ENCODE measurements at regions not wholly inside any gene's neighbourhood (a gene's known extent, or its start where the extent isn't known, plus 50 kb on each side); places are given as distances from the start of the nearest gene placed in this dataset.
A peak's percentile ranks its signal among the peaks of the same experiment; 100 is the strongest.

GRCh38 chr3:126270145-126270811 lies 86.9 kb downstream of the KLF15 start:
- no peak for DNase-seq
- no peak overlapping the region for H3K27ac Mint-ChIP-seq (ENCODE audit: unreplicated experiment)
- no peaks in the 10 kb centered on the region for H3K36me3 Mint-ChIP-seq (ENCODE audit: unreplicated experiment)
- TF ChIP-seq CTCF (IDR thresholded peaks at IDR 0.05; ENCODE audit: partially characterized antibody, unreplicated experiment), result no peak
- H3K4me3 Mint-ChIP-seq (ENCODE audit: unreplicated experiment), result no peak overlapping the region
- H3K9me3 Mint-ChIP-seq (ENCODE audit: unreplicated experiment), result peaks cover 4% of the 10 kb centered on the region
- H3K27me3 Mint-ChIP-seq (ENCODE audit: unreplicated experiment), result peaks cover 9% of the 10 kb centered on the region
- no peaks in the 10 kb centered on the region for H3K4me1 Mint-ChIP-seq (ENCODE audit: low read depth, unreplicated experiment)

- no peak for TF ChIP-seq CTCF (IDR thresholded peaks at IDR 0.05; ENCODE audit: partially characterized antibody, unreplicated experiment)
- no peaks in the 10 kb centered on the region for H3K4me1 Mint-ChIP-seq (ENCODE audit: low read depth, unreplicated experiment)
- H3K27ac Mint-ChIP-seq (ENCODE audit: unreplicated experiment), result no peak overlapping the region
- DNase-seq, result no peak
- H3K4me3 Mint-ChIP-seq (ENCODE audit: unreplicated experiment), result no peak overlapping the region
- peaks cover 4% of the 10 kb centered on the region for H3K9me3 Mint-ChIP-seq (ENCODE audit: unreplicated experiment)
- H3K27me3 Mint-ChIP-seq (ENCODE audit: unreplicated experiment), result peaks cover 10% of the 10 kb centered on the region
- H3K36me3 Mint-ChIP-seq (ENCODE audit: unreplicated experiment), result no peaks in the 10 kb centered on the region
Measured at GRCh38 chr3:126269354-126269753, 87.9 kb downstream of the KLF15 start.

- peaks cover 9% of the 10 kb centered on the region for H3K27me3 Mint-ChIP-seq (ENCODE audit: unreplicated experiment)
- no peaks in the 10 kb centered on the region for H3K36me3 Mint-ChIP-seq (ENCODE audit: unreplicated experiment)
- H3K4me1 Mint-ChIP-seq (ENCODE audit: low read depth, unreplicated experiment), result no peaks in the 10 kb centered on the region
- no peak overlapping the region for H3K4me3 Mint-ChIP-seq (ENCODE audit: unreplicated experiment)
- no peak for DNase-seq
- H3K27ac Mint-ChIP-seq (ENCODE audit: unreplicated experiment), result no peak overlapping the region
- peaks cover 4% of the 10 kb centered on the region for H3K9me3 Mint-ChIP-seq (ENCODE audit: unreplicated experiment)
- TF ChIP-seq CTCF (IDR thresholded peaks at IDR 0.05; ENCODE audit: partially characterized antibody, unreplicated experiment), result no peak
Measured at GRCh38 chr3:126268866-126269265, 88.3 kb downstream of the KLF15 start.

GRCh38 chr3:126267976-126268615 lies 87.7 kb upstream of the ALDH1L1 start:
- no peak for TF ChIP-seq CTCF (IDR thresholded peaks at IDR 0.05; ENCODE audit: partially characterized antibody, unreplicated experiment)
- H3K36me3 Mint-ChIP-seq (ENCODE audit: unreplicated experiment), result no peaks in the 10 kb centered on the region
- H3K4me1 Mint-ChIP-seq (ENCODE audit: low read depth, unreplicated experiment), result no peaks in the 10 kb centered on the region
- H3K4me3 Mint-ChIP-seq (ENCODE audit: unreplicated experiment), result peak overlapping the region; percentile 49
- no peak for DNase-seq
- H3K27me3 Mint-ChIP-seq (ENCODE audit: unreplicated experiment), result peaks cover 9% of the 10 kb centered on the region
- peaks cover 5% of the 10 kb centered on the region for H3K9me3 Mint-ChIP-seq (ENCODE audit: unreplicated experiment)
- H3K27ac Mint-ChIP-seq (ENCODE audit: unreplicated experiment), result no peak overlapping the region

All from glutamatergic neuron (in vitro differentiated cells).